B cell (primary cell): ENCODE measurements at regions not wholly inside any gene's neighbourhood (a gene's known extent, or its start where the extent isn't known, plus 50 kb on each side); places are given as distances from the start of the nearest gene placed in this dataset.

Experiments
- ATAC-seq: fragments of 200-7000 bp; cut with Tn5 transposase; one replicate; pipeline ENCODE4 v1.10.0; 2021; ENCODE audit warnings: low read depth, mild to moderate bottlenecking, moderate number of reproducible peaks, moderate library complexity
- CTCF ChIA-PET: fragments of 350-600 bp; sonication (Branson Sonifier 250); formaldehyde crosslinking; loops from one replicate; lab custom pipeline; 2021; ENCODE audit warnings: antibody characterized with exemption, inconsistent platforms; lab: Charles Lee
- POLR2A ChIA-PET: fragments of 350-600 bp; sonication (Branson Sonifier 250); formaldehyde crosslinking; loops from one replicate; lab custom pipeline; 2021; ENCODE audit warnings: antibody characterized with exemption; lab: Charles Lee
- DNase-seq: peaks from one replicate; pipeline ENCODE4 v3.0.0; 2013
- H2AFZ ChIP-seq: 2 replicates; pipeline ENCODE4 v1.6.1; 2012; ENCODE audit warnings: mild to moderate bottlenecking, low read depth, low read length; ENCODE audit not compliant: insufficient read depth, poor library complexity, severe bottlenecking
- H3K27ac ChIP-seq, 2 donors: 1 replicate in 1 of 2; 2 replicates in 1 of 2; pipeline ENCODE4 v1.5.1; 2012 to 2013; ENCODE audit warnings: low read length in 2 of 2, mild to moderate bottlenecking in 2 of 2, moderate library complexity in 1 of 2
- H3K27me3 ChIP-seq, 4 experiments: fragments of 200-600 bp in 1 of 4; sonication (generic) in 1 of 4; replicated peaks in 1 of 4; 1 replicate in 2 of 4; 2 replicates in 2 of 4; pipeline versions ENCODE4 v1.6.1 to v1.7.0; 2013 to 2016; ENCODE audit warnings: low read length in 3 of 4, mild to moderate bottlenecking in 2 of 4, mixed read lengths in 1 of 4, moderate library complexity in 1 of 4; ENCODE audit not compliant: insufficient read depth in 4 of 4, control insufficient read depth in 3 of 4; ENCODE audit errors: control extremely low read depth in 1 of 4
- H3K36me3 ChIP-seq, 2 experiments: replicated peaks in 1 of 2; 1 replicate in 1 of 2; 2 replicates in 1 of 2; pipeline versions ENCODE4 v1.6.1 to v1.7.1; 2013; ENCODE audit warnings: low read length in 1 of 2; ENCODE audit not compliant: insufficient read depth in 2 of 2, control insufficient read depth in 1 of 2; ENCODE audit errors: control extremely low read depth in 1 of 2, extremely low read depth in 1 of 2
- H3K4me1 ChIP-seq, 2 donors: fragments of 200-600 bp in 1 of 2; sonication (generic) in 1 of 2; 1 replicate in 1 of 2; 2 replicates in 1 of 2; pipeline versions ENCODE4 v1.5.1 to v1.6.1; 2013 to 2017; ENCODE audit warnings: low read length in 2 of 2; ENCODE audit not compliant: control insufficient read depth in 2 of 2, insufficient read depth in 2 of 2
- H3K4me2 ChIP-seq: replicated peaks from 2 replicates; pipeline ENCODE3; 2012; ENCODE audit warnings: mild to moderate bottlenecking, low read depth, low read length; ENCODE audit not compliant: poor library complexity, severe bottlenecking
- H3K4me3 ChIP-seq, 5 experiments: fragments of 200-600 bp in 1 of 5; sonication (generic) in 1 of 5; 1 replicate in 3 of 5; 2 replicates in 2 of 5; pipeline versions ENCODE4 v1.5.1 to v1.7.0; 2011 to 2016; ENCODE audit warnings: low read length in 4 of 5, mild to moderate bottlenecking in 4 of 5, low read depth in 2 of 5, control low read depth in 1 of 5, moderate library complexity in 1 of 5; ENCODE audit not compliant: insufficient read depth in 1 of 5; ENCODE audit errors: control extremely low read depth in 1 of 5, extremely low read depth in 1 of 5
- H3K79me2 ChIP-seq: fragments of 200-600 bp; sonication (generic); one replicate; pipeline ENCODE4 v1.6.0; 2016; ENCODE audit warnings: low read length; ENCODE audit not compliant: control insufficient read depth, insufficient read depth
- H3K9ac ChIP-seq: fragments of 200-600 bp; sonication (generic); 2 replicates; pipeline ENCODE4 v1.6.1; 2017; ENCODE audit warnings: mild to moderate bottlenecking, low read length, moderate library complexity
- H3K9me3 ChIP-seq, 3 donors: one replicate each; pipeline versions ENCODE4 v1.6.1 to v1.7.1; 2013; ENCODE audit warnings: low read length in 2 of 3; ENCODE audit not compliant: control insufficient read depth in 2 of 3, insufficient read depth in 1 of 3; ENCODE audit errors: control extremely low read depth in 1 of 3
- H4K20me1 ChIP-seq: 2 replicates; pipeline ENCODE4 v1.6.0; 2012; ENCODE audit warnings: mild to moderate bottlenecking, low read length; ENCODE audit not compliant: insufficient read depth, control insufficient read depth, poor library complexity, severe bottlenecking
- H3K27ac Mint-ChIP-seq: one replicate; pipeline ENCODE4 v1.8.0; 2021; ENCODE audit warnings: mixed read lengths
- H3K27me3 Mint-ChIP-seq: one replicate; pipeline ENCODE4 v1.8.0; 2021; ENCODE audit warnings: mixed read lengths
- H3K4me1 Mint-ChIP-seq: one replicate; pipeline ENCODE4 v1.8.0; 2021; ENCODE audit warnings: mixed read lengths
- H3K4me3 Mint-ChIP-seq: one replicate; pipeline ENCODE4 v1.8.0; 2021; ENCODE audit warnings: mixed read lengths
- H3K9me3 Mint-ChIP-seq: one replicate; pipeline ENCODE4 v1.8.0; 2022; ENCODE audit warnings: mixed read lengths; ENCODE audit not compliant: insufficient read depth
- CTCF ChIP-seq: fragments of 200-600 bp; IDR thresholded peaks from one replicate; pipeline ENCODE4 v1.8.0; 2022; ENCODE audit warnings: antibody characterized with exemption, mild to moderate bottlenecking
- EZH2 ChIP-seq: IDR thresholded peaks from 2 replicates; pipeline ENCODE4 v1.6.1; 2012; ENCODE audit warnings: borderline replicate concordance, low read depth, mild to moderate bottlenecking, moderate library complexity, low read length; ENCODE audit not compliant: insufficient read depth, poor library complexity, severe bottlenecking
- WGBS: methylation state at CpG from one replicate; pipeline ENCODE4 v1.1.5; 2013; ENCODE audit warnings: missing lambda C conversion rate; ENCODE audit not compliant: insufficient coverage; 5-methylcytosine and 5-hydroxymethylcytosine counted together
- intact Hi-C: fragments of 100-400 bp; cut with micrococcal nuclease; formaldehyde crosslinking; loops from one replicate; pipeline ENCODE4 v1.10.0; 2022

DNA sequence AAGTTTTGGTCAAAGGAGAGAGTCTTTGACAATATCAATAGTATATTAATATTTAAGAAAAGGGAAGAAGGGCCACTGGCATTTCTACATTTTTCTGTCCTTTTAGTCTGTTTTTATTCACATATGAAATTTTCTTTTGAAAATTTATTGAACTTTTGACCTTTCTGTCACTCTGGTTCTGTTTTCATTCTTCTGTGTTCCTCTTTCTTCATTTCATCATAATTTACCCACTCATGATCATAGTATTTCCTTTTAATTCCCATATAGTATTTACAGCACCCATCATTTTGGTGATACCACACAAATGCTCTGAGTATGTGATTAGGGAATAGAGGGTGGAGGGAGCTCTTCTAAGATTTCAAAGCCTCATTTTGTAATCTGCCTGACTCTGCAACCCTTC is 142.8 kb downstream of the GJA1 start:
- H4K20me1 ChIP-seq, result no peaks in the 10 kb centered on the region
- DNase-seq (no peak), ATAC-seq (no peak)
- Mint-ChIP-seq H3K4me1 (peaks cover 3% of the 10 kb centered on the region), H3K27me3 (no peaks in the 10 kb centered on the region), H3K9me3 (no peaks in the 10 kb centered on the region), H3K4me3 (no peak overlapping the region), H3K27ac (no peak overlapping the region)
- CTCF ChIA-PET, result no interaction called here
- no peak overlapping the region for H3K9ac ChIP-seq
- H3K4me1 ChIP-seq, result no peaks in the 10 kb centered on the region
- POLR2A ChIA-PET, result no interaction called here
- no peak overlapping the region for H3K4me3 ChIP-seq
- no peak overlapping the region for H2AFZ ChIP-seq
- no peaks in the 10 kb centered on the region for H3K36me3 ChIP-seq
- no peak overlapping the region for H3K27ac ChIP-seq
- H3K9me3 ChIP-seq, result peaks cover 0 to 3% (median 0%) of the 10 kb centered on the region in 3 donors
- no peaks in the 10 kb centered on the region for H3K27me3 ChIP-seq
- no peaks in the 10 kb centered on the region for H3K79me2 ChIP-seq
- no peak for TF ChIP-seq CTCF
- no peak for TF ChIP-seq EZH2
- H3K4me2 ChIP-seq, result no peak overlapping the region
- intact Hi-C loops, result no loop called here

DNA sequence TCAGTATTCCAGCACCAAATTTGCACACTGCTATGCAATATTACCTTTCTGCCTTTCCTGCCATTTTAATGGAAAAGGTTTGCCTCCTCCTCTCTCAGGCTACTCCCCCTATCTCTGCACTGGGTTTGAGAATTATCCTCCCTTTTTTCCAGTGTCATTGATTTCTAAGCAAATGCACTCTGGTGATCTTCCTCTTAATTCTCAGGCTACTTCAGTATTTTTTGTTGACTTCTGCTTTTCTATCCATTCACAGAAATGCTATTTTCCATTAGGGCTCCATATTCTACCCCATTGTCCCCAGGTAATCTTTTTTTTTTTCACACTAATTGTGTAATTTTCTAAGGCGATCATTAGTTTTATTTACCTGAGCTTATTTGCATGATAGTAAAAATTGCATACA is 144.0 kb downstream of the GJA1 start:
- Histone ChIP-seq H3K79me2 (no peaks in the 10 kb centered on the region), H3K27ac (no peak overlapping the region), H3K4me1 (no peaks in the 10 kb centered on the region), H3K4me3 (no peak overlapping the region), H3K9me3 (peaks cover 0 to 3% (median 0%) of the 10 kb centered on the region in 3 donors), H3K4me2 (no peak overlapping the region), H2AFZ (no peak overlapping the region), H3K27me3 (no peaks in the 10 kb centered on the region), H4K20me1 (no peaks in the 10 kb centered on the region), H3K36me3 (no peaks in the 10 kb centered on the region), H3K9ac (no peak overlapping the region)
- ChIA-PET CTCF (no interaction called here), POLR2A (no interaction called here)
- no peak overlapping the region for H3K4me3 Mint-ChIP-seq
- no peak overlapping the region for H3K27ac Mint-ChIP-seq
- DNase-seq (no peak), ATAC-seq (no peak)
- H3K4me1 Mint-ChIP-seq, result no peaks in the 10 kb centered on the region
- TF ChIP-seq CTCF, result no peak
- no peak for TF ChIP-seq EZH2
- H3K9me3 Mint-ChIP-seq, result no peaks in the 10 kb centered on the region
- intact Hi-C loops, result no loop called here
- WGBS, result no CpG with 5 or more reads among the region's 1 CpG
- H3K27me3 Mint-ChIP-seq, result no peaks in the 10 kb centered on the region
